Keratinocyte (primary cell): ENCODE measurements at regions not wholly inside any gene's neighbourhood (a gene's known extent, or its start where the extent isn't known, plus 50 kb on each side); places are given as distances from the start of the nearest gene placed in this dataset.

Experiments used
- DNase-seq: peaks from one replicate; pipeline ENCODE4 v3.0.0-alpha.2; 2011; ENCODE audit warnings: low read depth, missing footprints, low spot score
- FAIRE-seq: peaks from 2 replicates; lab custom pipeline; 2011; peaks lifted over from hg19 to GRCh38; lab: Jason Lieb, UNC
- H2AFZ ChIP-seq: 2 replicates; pipeline ENCODE4 v1.6.0; 2012; ENCODE audit warnings: low read length, control low read depth, inconsistent platforms; ENCODE audit not compliant: control insufficient read depth
- H3K27ac ChIP-seq: 2 replicates; pipeline ENCODE4 v1.5.1; 2011; ENCODE audit warnings: low read length; ENCODE audit not compliant: control insufficient read depth, insufficient read depth
- H3K27me3 ChIP-seq: 3 replicates; pipeline ENCODE4 v1.6.0; 2011; ENCODE audit warnings: low read length; ENCODE audit not compliant: control insufficient read depth, insufficient read depth; ENCODE audit errors: extremely low read depth
- H3K36me3 ChIP-seq, 2 experiments: 2 replicates in 1 of 2; 3 replicates in 1 of 2; pipeline ENCODE4 v1.5.1; 2011; ENCODE audit warnings: low read length in 2 of 2, mild to moderate bottlenecking in 1 of 2; ENCODE audit not compliant: control insufficient read depth in 2 of 2, insufficient read depth in 2 of 2; ENCODE audit errors: extremely low read depth in 1 of 2
- H3K4me1 ChIP-seq: 3 replicates; pipeline ENCODE4 v1.5.1; 2011; ENCODE audit warnings: low read length; ENCODE audit not compliant: control insufficient read depth, insufficient read depth; ENCODE audit errors: extremely low read depth
- H3K4me2 ChIP-seq: 3 replicates; pipeline ENCODE4 v1.6.0; 2011; ENCODE audit warnings: low read depth, low read length; ENCODE audit not compliant: control insufficient read depth, insufficient read depth; ENCODE audit errors: extremely low read depth
- H3K4me3 ChIP-seq, 3 experiments: fragments of 200-600 bp in 1 of 3; sonication (generic) in 1 of 3; 2 replicates in 2 of 3; 3 replicates in 1 of 3; pipeline ENCODE4 v1.5.1; 2011 to 2016; ENCODE audit warnings: low read length in 3 of 3, mild to moderate bottlenecking in 3 of 3, control low read depth in 2 of 3, inconsistent platforms in 1 of 3, low read depth in 1 of 3, mixed read lengths in 1 of 3, mixed run types in 1 of 3, moderate library complexity in 1 of 3; ENCODE audit not compliant: control insufficient read depth in 2 of 3, insufficient read depth in 2 of 3; ENCODE audit errors: extremely low read depth in 1 of 3
- H3K79me2 ChIP-seq: 2 replicates; pipeline ENCODE4 v1.6.0; 2012; ENCODE audit warnings: low read length; ENCODE audit not compliant: control insufficient read depth, insufficient read depth
- H3K9ac ChIP-seq: 3 replicates; pipeline ENCODE4 v1.6.0; 2011; ENCODE audit warnings: low read length; ENCODE audit not compliant: control insufficient read depth, insufficient read depth; ENCODE audit errors: extremely low read depth
- H3K9me1 ChIP-seq: 3 replicates; pipeline ENCODE4 v1.6.0; 2011; ENCODE audit warnings: low read length; ENCODE audit not compliant: control insufficient read depth, insufficient read depth; ENCODE audit errors: extremely low read depth
- H3K9me3 ChIP-seq: 2 replicates; pipeline ENCODE4 v1.5.1; 2012; ENCODE audit warnings: low read depth, low read length; ENCODE audit not compliant: control insufficient read depth
- H4K20me1 ChIP-seq: 3 replicates; pipeline ENCODE4 v1.6.0; 2011; ENCODE audit warnings: low read length; ENCODE audit not compliant: control insufficient read depth, insufficient read depth; ENCODE audit errors: extremely low read depth
- EZH2 ChIP-seq: IDR thresholded peaks from one replicate; pipeline ENCODE4 v1.6.1; 2012; ENCODE audit warnings: inconsistent platforms, mild to moderate bottlenecking, low read length, moderate library complexity
- dilution Hi-C: fragments of 300-500 bp; cut with MboI; formaldehyde crosslinking; loops from one replicate; pipeline ENCODE4 v1.7.0; 2020; ENCODE audit warnings: low sequenced_read_pairs; ENCODE audit not compliant: extremely low pct_ligation_motif_present
- TF ChIP-seq, protein P1 (sequence below), 3 experiments: IDR thresholded peaks in 1 of 3; conservative IDR thresholded peaks in 1 of 3; optimal IDR thresholded peaks in 1 of 3; 2 replicates in 2 of 3; 3 replicates in 1 of 3; pipeline versions ENCODE3 to v1.5.1; 2011; ENCODE audit warnings: low read length in 3 of 3, mild to moderate bottlenecking in 3 of 3, moderate library complexity in 2 of 3, control low read depth in 1 of 3, inconsistent platforms in 1 of 3; ENCODE audit not compliant: insufficient read depth in 2 of 3; ENCODE audit errors: extremely low read depth in 1 of 3

DNA sequence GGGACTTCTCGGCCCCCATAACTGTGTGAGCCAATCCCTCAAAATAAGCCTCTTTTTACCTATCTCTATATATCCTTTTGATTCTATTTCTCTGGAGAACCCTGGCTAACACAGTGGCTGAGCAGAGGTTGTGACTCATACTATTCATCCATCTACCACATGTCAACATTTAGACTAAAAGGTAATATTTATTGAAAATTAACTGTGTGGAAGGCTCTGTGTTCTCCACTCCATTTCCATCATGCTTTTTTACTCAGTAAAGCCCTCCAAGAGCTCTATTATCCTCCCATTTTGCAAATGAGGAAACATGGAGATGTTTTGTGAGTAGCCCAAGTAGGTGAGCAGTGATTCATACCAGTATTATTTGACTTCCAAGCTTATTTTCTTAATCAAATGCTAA, 217.9 kb upstream of the DCBLD2 start:
- FAIRE-seq: no peak
- dilution Hi-C loops: no loop called here
- no peak overlapping the region for H3K4me2 ChIP-seq
- no peaks in the 10 kb centered on the region for H3K36me3 ChIP-seq
- H3K4me1 ChIP-seq: no peaks in the 10 kb centered on the region
- TF ChIP-seq EZH2: no peak
- TF ChIP-seq, protein P1, sequence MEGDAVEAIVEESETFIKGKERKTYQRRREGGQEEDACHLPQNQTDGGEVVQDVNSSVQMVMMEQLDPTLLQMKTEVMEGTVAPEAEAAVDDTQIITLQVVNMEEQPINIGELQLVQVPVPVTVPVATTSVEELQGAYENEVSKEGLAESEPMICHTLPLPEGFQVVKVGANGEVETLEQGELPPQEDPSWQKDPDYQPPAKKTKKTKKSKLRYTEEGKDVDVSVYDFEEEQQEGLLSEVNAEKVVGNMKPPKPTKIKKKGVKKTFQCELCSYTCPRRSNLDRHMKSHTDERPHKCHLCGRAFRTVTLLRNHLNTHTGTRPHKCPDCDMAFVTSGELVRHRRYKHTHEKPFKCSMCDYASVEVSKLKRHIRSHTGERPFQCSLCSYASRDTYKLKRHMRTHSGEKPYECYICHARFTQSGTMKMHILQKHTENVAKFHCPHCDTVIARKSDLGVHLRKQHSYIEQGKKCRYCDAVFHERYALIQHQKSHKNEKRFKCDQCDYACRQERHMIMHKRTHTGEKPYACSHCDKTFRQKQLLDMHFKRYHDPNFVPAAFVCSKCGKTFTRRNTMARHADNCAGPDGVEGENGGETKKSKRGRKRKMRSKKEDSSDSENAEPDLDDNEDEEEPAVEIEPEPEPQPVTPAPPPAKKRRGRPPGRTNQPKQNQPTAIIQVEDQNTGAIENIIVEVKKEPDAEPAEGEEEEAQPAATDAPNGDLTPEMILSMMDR (optimal IDR thresholded peaks at IDR 0.05 in 1 of 3, IDR thresholded peaks at IDR 0.05 in 1 of 3, conservative IDR thresholded peaks at IDR 0.05 in 1 of 3; ENCODE audit: extremely low read depth in 1 of 3, insufficient read depth in 2 of 3, low read length in 3 of 3): no peak
- no peaks in the 10 kb centered on the region for H4K20me1 ChIP-seq
- no peaks in the 10 kb centered on the region for H3K79me2 ChIP-seq
- H3K27ac ChIP-seq: no peak overlapping the region
- H2AFZ ChIP-seq: no peak overlapping the region
- H3K4me3 ChIP-seq: no peak overlapping the region
- no peak overlapping the region for H3K9ac ChIP-seq
- no peak for DNase-seq
- H3K27me3 ChIP-seq: no peaks in the 10 kb centered on the region
- no peaks in the 10 kb centered on the region for H3K9me1 ChIP-seq
- no peaks in the 10 kb centered on the region for H3K9me3 ChIP-seq

DNA sequence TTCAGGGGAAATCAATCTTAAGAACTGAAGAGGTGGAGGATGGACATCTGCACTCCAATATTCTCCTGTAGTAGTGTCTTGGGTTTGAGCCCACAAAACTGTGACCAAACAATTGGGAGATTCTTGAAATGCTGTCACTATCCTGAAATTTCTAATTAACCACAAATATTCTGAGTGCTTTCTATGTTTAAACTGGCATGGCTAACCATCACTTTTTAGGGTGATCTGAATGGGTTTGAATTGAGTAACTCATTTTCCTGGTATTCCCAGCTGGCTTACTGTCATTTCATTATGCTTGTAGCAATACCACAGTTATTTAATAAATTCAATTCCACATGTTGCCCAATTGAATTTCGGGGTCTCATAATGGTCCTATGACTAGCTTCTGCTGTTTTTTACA, 216.9 kb upstream of the DCBLD2 start:
- H3K4me2 ChIP-seq: no peak overlapping the region
- H3K27me3 ChIP-seq: no peaks in the 10 kb centered on the region
- TF ChIP-seq EZH2: no peak
- TF ChIP-seq, protein P1 (optimal IDR thresholded peaks at IDR 0.05 in 1 of 3, IDR thresholded peaks at IDR 0.05 in 1 of 3, conservative IDR thresholded peaks at IDR 0.05 in 1 of 3; ENCODE audit: extremely low read depth in 1 of 3, insufficient read depth in 2 of 3, low read length in 3 of 3): no peak
- no peaks in the 10 kb centered on the region for H3K79me2 ChIP-seq
- no peaks in the 10 kb centered on the region for H3K4me1 ChIP-seq
- DNase-seq (no peak), FAIRE-seq (no peak)
- no peaks in the 10 kb centered on the region for H3K9me3 ChIP-seq
- H3K36me3 ChIP-seq: no peaks in the 10 kb centered on the region
- H4K20me1 ChIP-seq: no peaks in the 10 kb centered on the region
- no peak overlapping the region for H3K9ac ChIP-seq
- H3K9me1 ChIP-seq: no peaks in the 10 kb centered on the region
- H3K4me3 ChIP-seq: no peak overlapping the region
- no peak overlapping the region for H3K27ac ChIP-seq
- dilution Hi-C loops: no loop called here
- no peak overlapping the region for H2AFZ ChIP-seq
